ENCODE measurements at regions not wholly inside any gene's neighbourhood (a gene's known extent, or its start where the extent isn't known, plus 50 kb on each side); places are given as distances from the start of the nearest gene placed in this dataset.

- no peaks in the 10 kb centered on the region for H3K36me3 Mint-ChIP-seq (ENCODE audit: low read depth)
- TF ChIP-seq CTCF (conservative IDR thresholded peaks at IDR 0.05) = no peak
- peaks cover 20% of the 10 kb centered on the region for H3K27me3 Mint-ChIP-seq (ENCODE audit: low read depth)
- H3K27ac Mint-ChIP-seq (ENCODE audit: unreplicated experiment) = no peak overlapping the region
- no peak for DNase-seq (ENCODE audit: low read depth, low spot score)
- H3K4me3 Mint-ChIP-seq = no peak overlapping the region
- H3K9me3 Mint-ChIP-seq = peaks cover 3% of the 10 kb centered on the region
- H3K4me1 Mint-ChIP-seq = peaks cover 5% of the 10 kb centered on the region
These were observed 52.9 kb upstream of the SLC28A3 start for GRCh38 chr9:84393266-84393950.

GRCh38 chr9:84394036-84394435 lies 53.5 kb upstream of the SLC28A3 start:
- Mint-ChIP-seq H3K27me3 (ENCODE audit: low read depth) (peaks cover 20% of the 10 kb centered on the region), H3K36me3 (ENCODE audit: low read depth) (no peaks in the 10 kb centered on the region), H3K4me3 (no peak overlapping the region), H3K4me1 (peaks cover 5% of the 10 kb centered on the region), H3K27ac (ENCODE audit: unreplicated experiment) (no peak overlapping the region), H3K9me3 (peaks cover 3% of the 10 kb centered on the region)
- DNase-seq (ENCODE audit: low read depth, low spot score) = no peak
- TF ChIP-seq CTCF (conservative IDR thresholded peaks at IDR 0.05) = no peak

GRCh38 chr9:84397151-84397728 lies 56.7 kb upstream of the SLC28A3 start:
- no peaks in the 10 kb centered on the region for H3K4me1 Mint-ChIP-seq
- no peaks in the 10 kb centered on the region for H3K9me3 Mint-ChIP-seq
- H3K36me3 Mint-ChIP-seq (ENCODE audit: low read depth) = no peaks in the 10 kb centered on the region
- peak; percentile 96 for TF ChIP-seq CTCF (conservative IDR thresholded peaks at IDR 0.05)
- peaks cover 15% of the 10 kb centered on the region for H3K27me3 Mint-ChIP-seq (ENCODE audit: low read depth)
- no peak overlapping the region for H3K27ac Mint-ChIP-seq (ENCODE audit: unreplicated experiment)
- peak; percentile 76 for DNase-seq (ENCODE audit: low read depth, low spot score)
- no peak overlapping the region for H3K4me3 Mint-ChIP-seq

GRCh38 chr9:84397822-84398221 lies 57.3 kb upstream of the SLC28A3 start:
- Mint-ChIP-seq H3K27ac (ENCODE audit: unreplicated experiment) (no peak overlapping the region), H3K9me3 (no peaks in the 10 kb centered on the region), H3K36me3 (ENCODE audit: low read depth) (no peaks in the 10 kb centered on the region), H3K27me3 (ENCODE audit: low read depth) (peaks cover 13% of the 10 kb centered on the region), H3K4me3 (no peak overlapping the region), H3K4me1 (no peaks in the 10 kb centered on the region)
- DNase-seq (ENCODE audit: low read depth, low spot score) = no peak
- no peak for TF ChIP-seq CTCF (conservative IDR thresholded peaks at IDR 0.05)

- no peak for TF ChIP-seq CTCF (conservative IDR thresholded peaks at IDR 0.05)
- H3K4me1 Mint-ChIP-seq = no peaks in the 10 kb centered on the region
These were observed 62.0 kb upstream of the SLC28A3 start for GRCh38 chr9:84402517-84402916.

More at GRCh38 chr9:84402517-84402916, 62.0 kb upstream of the SLC28A3 start:
- H3K9me3 Mint-ChIP-seq = peaks cover 4% of the 10 kb centered on the region
- no peaks in the 10 kb centered on the region for H3K36me3 Mint-ChIP-seq (ENCODE audit: low read depth)
- no peak overlapping the region for H3K27ac Mint-ChIP-seq (ENCODE audit: unreplicated experiment)
- no peaks in the 10 kb centered on the region for H3K27me3 Mint-ChIP-seq (ENCODE audit: low read depth)
- H3K4me3 Mint-ChIP-seq = no peak overlapping the region
- DNase-seq (ENCODE audit: low read depth, low spot score) = no peak

Data from neural crest cell (in vitro differentiated cells).